NCI-H2029 treated with DMSO at 0.1 percent for 48 hours (cell line): ENCODE measurements at regions not wholly inside any gene's neighbourhood (a gene's known extent, or its start where the extent isn't known, plus 50 kb on each side); places are given as distances from the start of the nearest gene placed in this dataset.
A peak's percentile ranks its signal among the peaks of the same experiment; 100 is the strongest.
"Not testable (repeated sequence)": the region's sequence is repeated elsewhere in the genome, so short reads cannot be mapped to it uniquely, and the experiment has no call there.

Experiments
- DNase-seq: peaks from one replicate; lab custom pipeline; 2025; lab: John Stamatoyannopoulos, UW

- no peak for DNase-seq
These were observed 1519.7 kb downstream of the BRD1 start for GRCh38 chr22:48307931-48308330.

- DNase-seq, result no peak
These were observed 1520.7 kb downstream of the BRD1 start for GRCh38 chr22:48306785-48307510.

- no peak for DNase-seq
These were observed 1521.4 kb downstream of the BRD1 start for GRCh38 chr22:48306284-48306683.

GRCh38 chr22:48305726-48306235, 1521.9 kb downstream of the BRD1 start:
- no peak for DNase-seq

- DNase-seq, result no peak
These were observed 1524.3 kb downstream of the BRD1 start for GRCh38 chr22:48303369-48303725.

- DNase-seq, result no peak
These were observed 1524.9 kb downstream of the BRD1 start for GRCh38 chr22:48302657-48303368.

DNA sequence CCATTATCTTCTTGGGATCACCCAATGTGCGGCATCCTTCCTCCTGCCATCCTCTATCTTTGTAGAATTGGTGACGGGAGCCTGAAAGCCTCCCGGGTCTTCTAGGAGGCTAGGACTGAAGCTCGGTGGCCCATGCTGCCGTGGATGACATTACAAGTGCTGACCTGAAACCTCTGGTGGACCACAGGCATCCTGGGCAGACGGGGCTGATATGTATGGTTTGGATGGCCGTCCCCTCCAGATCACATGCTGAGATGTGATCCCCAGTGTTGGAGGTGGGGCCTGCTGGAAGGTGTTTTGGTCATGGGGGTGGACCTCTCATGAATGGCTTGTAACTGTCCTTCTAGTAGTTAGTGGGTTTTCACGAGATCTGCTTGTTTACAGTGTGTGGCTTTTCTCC, 1525.8 kb downstream of the BRD1 start:
- DNase-seq, result no peak

- DNase-seq, result peak; percentile 85
These were observed 1526.3 kb downstream of the BRD1 start for GRCh38 chr22:48301421-48301820.

GRCh38 chr22:48300877-48301276, 1526.8 kb downstream of the BRD1 start:
- DNase-seq, result no peak

DNA sequence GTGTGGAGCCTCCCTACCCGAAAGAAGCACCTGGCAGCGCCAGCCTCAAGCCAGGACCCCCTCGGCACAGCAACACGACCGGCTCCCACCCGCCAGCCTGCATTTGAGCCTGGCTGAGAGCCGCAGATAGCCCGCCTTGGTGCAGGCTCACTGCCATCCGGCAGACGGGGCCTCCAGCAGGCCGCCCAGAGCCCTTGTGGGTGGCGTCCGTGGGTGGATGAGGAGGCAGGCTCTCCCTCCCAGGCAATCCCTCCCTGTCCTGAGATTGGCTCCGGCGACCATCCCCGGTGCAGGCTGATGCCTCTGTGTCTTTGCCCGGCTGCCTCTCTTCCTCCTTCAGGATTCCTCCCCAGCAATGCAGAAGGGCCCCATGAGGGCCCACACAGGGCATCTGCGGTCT, 1527.9 kb downstream of the BRD1 start:
- DNase-seq, result no peak

- no peak for DNase-seq
These were observed 1528.5 kb downstream of the BRD1 start for GRCh38 chr22:48299124-48299523.

GRCh38 chr22:48297296-48297695, 1530.4 kb downstream of the BRD1 start:
- no peak for DNase-seq

- DNase-seq, result not testable (repeated sequence)
These were observed 1527.5 kb downstream of the TBC1D22A start for GRCh38 chr22:48289954-48290353.

GRCh38 chr22:48288376-48288940, 1526.0 kb downstream of the TBC1D22A start:
- no peak for DNase-seq

GRCh38 chr22:48287031-48287430, 1524.6 kb downstream of the TBC1D22A start:
- no peak for DNase-seq

- DNase-seq, result no peak
These were observed 1522.2 kb downstream of the TBC1D22A start for GRCh38 chr22:48284671-48285070.

GRCh38 chr22:48282804-48283203, 1520.4 kb downstream of the TBC1D22A start:
- no peak for DNase-seq

DNA sequence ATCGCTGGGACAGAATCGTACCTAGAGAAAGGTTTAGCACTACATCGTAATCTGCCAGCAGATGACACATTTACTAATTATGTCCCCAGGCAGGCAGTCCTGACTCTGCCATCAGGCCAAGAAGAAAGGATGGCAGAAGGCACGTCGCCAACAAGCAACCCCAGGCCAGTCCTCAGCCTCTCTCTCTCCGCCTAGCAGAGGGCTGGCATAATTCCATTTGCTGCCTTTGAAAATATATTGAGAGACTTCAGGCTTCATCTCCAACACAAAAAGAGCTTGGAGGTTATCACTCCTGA, 1517.0 kb downstream of the TBC1D22A start:
- no peak for DNase-seq

DNA sequence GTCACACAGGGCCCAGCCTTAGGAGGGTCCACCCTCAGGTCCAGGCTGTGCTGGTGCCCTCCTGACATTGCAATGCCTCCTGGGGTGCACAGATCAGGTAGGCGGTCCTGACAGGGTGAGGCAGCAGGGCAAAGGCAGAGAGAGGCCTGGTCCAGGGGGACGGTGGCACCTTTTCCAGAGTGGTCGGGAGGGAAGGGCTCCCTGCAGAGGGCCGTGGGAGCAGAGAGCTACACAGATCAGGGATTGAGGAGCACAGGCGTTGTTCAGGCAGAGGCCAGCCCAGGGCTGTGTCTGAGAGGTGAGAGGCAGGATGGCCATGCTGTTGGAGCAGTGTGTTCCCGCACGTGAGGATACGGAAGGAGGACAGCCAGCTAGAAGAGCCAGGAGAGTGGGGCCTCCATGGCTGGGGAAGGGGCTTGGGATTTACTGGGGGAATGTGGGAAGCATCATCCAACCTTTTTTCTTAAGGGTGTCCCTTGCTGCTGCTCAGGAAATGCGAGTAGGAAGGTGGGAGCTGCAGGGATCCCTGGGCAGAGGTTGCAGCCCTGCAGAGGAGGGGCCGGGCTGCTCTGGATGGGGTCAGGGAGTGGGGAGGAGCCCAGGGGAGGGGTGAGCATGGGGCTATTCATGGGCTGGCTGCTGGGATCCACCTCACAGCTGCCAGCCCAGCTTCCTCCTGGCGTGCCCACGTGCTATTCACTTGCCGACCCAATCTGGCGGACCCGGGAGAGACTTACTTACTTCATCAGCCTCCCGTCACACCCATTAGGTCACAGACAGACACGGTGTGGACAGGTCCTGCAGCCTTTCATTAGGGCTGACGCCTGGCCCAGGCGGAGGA, 1516.4 kb downstream of the TBC1D22A start:
- DNase-seq, result no peak

GRCh38 chr22:48277868-48278581, 1515.6 kb downstream of the TBC1D22A start:
- DNase-seq, result no peak

- no peak for DNase-seq
These were observed 1514.8 kb downstream of the TBC1D22A start for GRCh38 chr22:48276994-48277867.
